WTC11 (cell line): ENCODE measurements at regions not wholly inside any gene's neighbourhood (a gene's known extent, or its start where the extent isn't known, plus 50 kb on each side); places are given as distances from the start of the nearest gene placed in this dataset.

Experiments used
- ATAC-seq: fragments of 200-7000 bp; cut with Tn5 transposase; 2 replicates; pipeline ENCODE4 v1.10.0; 2021; ENCODE audit warnings: mild to moderate bottlenecking, moderate library complexity
- CTCF ChIA-PET: fragments of 300-600 bp; sonication (Branson Sonifier 250); formaldehyde crosslinking; loops from one replicate; lab custom pipeline; 2021; ENCODE audit warnings: antibody characterized with exemption; lab: Charles Lee
- POLR2A ChIA-PET: fragments of 350-600 bp; sonication (Branson Sonifier 250); formaldehyde crosslinking; loops from one replicate; lab custom pipeline; 2021; ENCODE audit warnings: antibody characterized with exemption; lab: Charles Lee
- DNase-seq: peaks from one replicate; pipeline ENCODE4 v3.0.0; 2021; ENCODE audit warnings: low spot score
- H3K27ac Mint-ChIP-seq: 2 replicates; pipeline ENCODE4 v1.8.0; 2021; ENCODE audit warnings: mixed read lengths
- H3K27me3 Mint-ChIP-seq: 2 replicates; pipeline ENCODE4 v1.8.0; 2021; ENCODE audit warnings: low read depth, mild to moderate bottlenecking, moderate library complexity, mixed read lengths
- H3K36me3 Mint-ChIP-seq: 2 replicates; pipeline ENCODE4 v1.8.0; 2021; ENCODE audit warnings: mixed read lengths
- H3K4me1 Mint-ChIP-seq: 2 replicates; pipeline ENCODE4 v1.8.0; 2022; ENCODE audit warnings: mixed read lengths
- H3K4me3 Mint-ChIP-seq: 2 replicates; pipeline ENCODE4 v1.8.0; 2021; ENCODE audit warnings: mild to moderate bottlenecking, moderate library complexity, mixed read lengths
- H3K9me3 Mint-ChIP-seq: 2 replicates; pipeline ENCODE4 v1.8.0; 2021; ENCODE audit warnings: mixed read lengths
- ATF2 ChIP-seq: sonication (generic); formaldehyde crosslinking; IDR thresholded peaks from 2 replicates; pipeline ENCODE4 v1.8.1; 2022; ENCODE audit warnings: low read depth, missing genetic modification reagents, borderline replicate concordance
- ELF4 ChIP-seq: sonication (generic); formaldehyde crosslinking; IDR thresholded peaks from 2 replicates; pipeline ENCODE4 v1.8.1; 2022; ENCODE audit warnings: low read depth, mild to moderate bottlenecking, moderate library complexity, missing genetic modification reagents
- EMX1 ChIP-seq: fragments of 250-450 bp; sonication (Bioruptor Pico); IDR thresholded peaks from 2 replicates; pipeline ENCODE4 v1.8.0; 2021; ENCODE audit warnings: mild to moderate bottlenecking
- ESRRA ChIP-seq: sonication (generic); formaldehyde crosslinking; IDR thresholded peaks from 2 replicates; pipeline ENCODE4 v1.8.1; 2022; ENCODE audit warnings: mild to moderate bottlenecking, missing genetic modification reagents, borderline replicate concordance
- ETV6 ChIP-seq: sonication (generic); formaldehyde crosslinking; IDR thresholded peaks from 2 replicates; pipeline ENCODE4 v1.8.1; 2022; ENCODE audit warnings: mild to moderate bottlenecking, missing genetic modification reagents
- IRF2 ChIP-seq: sonication (generic); formaldehyde crosslinking; IDR thresholded peaks from 2 replicates; pipeline ENCODE4 v1.8.0; 2022; ENCODE audit warnings: low read depth, missing genetic modification reagents, borderline replicate concordance
- MXD4 ChIP-seq: fragments of 250-450 bp; sonication (Bioruptor Pico); IDR thresholded peaks from 2 replicates; pipeline ENCODE4 v1.8.0; 2021; ENCODE audit warnings: mild to moderate bottlenecking, moderate library complexity, borderline replicate concordance
- NFATC4 ChIP-seq: fragments of 250-450 bp; sonication (Bioruptor Pico); IDR thresholded peaks from 2 replicates; pipeline ENCODE4 v1.9.0; 2021; ENCODE audit warnings: mild to moderate bottlenecking
- NFYB ChIP-seq: sonication (generic); formaldehyde crosslinking; conservative IDR thresholded peaks from 2 replicates; pipeline ENCODE4 v1.8.0; 2022; ENCODE audit warnings: low read depth, missing genetic modification reagents
- ZNF263 ChIP-seq: sonication (generic); formaldehyde crosslinking; IDR thresholded peaks from 2 replicates; pipeline ENCODE4 v1.8.1; 2022; ENCODE audit warnings: low read depth, mild to moderate bottlenecking, moderate library complexity, missing genetic modification reagents
- ZNF281 ChIP-seq: sonication (generic); formaldehyde crosslinking; IDR thresholded peaks from 2 replicates; pipeline ENCODE4 v1.8.0; 2023; ENCODE audit warnings: mild to moderate bottlenecking, missing genetic modification reagents
- ZNF317 ChIP-seq: sonication (generic); formaldehyde crosslinking; IDR thresholded peaks from 2 replicates; pipeline ENCODE4 v1.8.1; 2023; ENCODE audit warnings: low read depth, mild to moderate bottlenecking, moderate library complexity, missing genetic modification reagents, borderline replicate concordance
- ZNF416 ChIP-seq: fragments of 250-450 bp; sonication (Bioruptor Pico); IDR thresholded peaks from 2 replicates; pipeline ENCODE4 v1.9.0; 2021; ENCODE audit warnings: mild to moderate bottlenecking, inconsistent platforms
- TF ChIP-seq, protein P1 (sequence below): sonication (generic); formaldehyde crosslinking; IDR thresholded peaks from 2 replicates; pipeline ENCODE4 v1.8.1; 2023; ENCODE audit warnings: mild to moderate bottlenecking, missing genetic modification reagents, moderate library complexity
- TF ChIP-seq, protein P2 (sequence below): fragments of 250-450 bp; sonication (Bioruptor Pico); IDR thresholded peaks from 2 replicates; pipeline ENCODE4 v1.9.0; 2021; ENCODE audit warnings: mild to moderate bottlenecking
- TF ChIP-seq, protein P3 (sequence below): fragments of 250-450 bp; sonication (Bioruptor Pico); IDR thresholded peaks from 2 replicates; pipeline ENCODE4 v1.9.0; 2021; ENCODE audit warnings: mild to moderate bottlenecking

GRCh38 chr4:31139767-31140166 lies 419.6 kb downstream of the PCDH7 start:
- H3K36me3 Mint-ChIP-seq: no peaks in the 10 kb centered on the region
- no peak for ATAC-seq
- H3K27ac Mint-ChIP-seq: no peak overlapping the region
- ChIA-PET POLR2A (no interaction called here), CTCF (no interaction called here)
- H3K27me3 Mint-ChIP-seq: no peaks in the 10 kb centered on the region
- no peak overlapping the region for H3K4me3 Mint-ChIP-seq
- TF ChIP-seq ZNF281 (CRISPR knock-in tag) (no peak), ELF4 (CRISPR knock-in tag) (no peak), ESRRA (CRISPR knock-in tag) (no peak), NFYB (CRISPR knock-in tag) (no peak), ZNF317 (CRISPR knock-in tag) (no peak), ZNF263 (no peak), IRF2 (CRISPR knock-in tag) (no peak)
- TF ChIP-seq, protein P1, sequence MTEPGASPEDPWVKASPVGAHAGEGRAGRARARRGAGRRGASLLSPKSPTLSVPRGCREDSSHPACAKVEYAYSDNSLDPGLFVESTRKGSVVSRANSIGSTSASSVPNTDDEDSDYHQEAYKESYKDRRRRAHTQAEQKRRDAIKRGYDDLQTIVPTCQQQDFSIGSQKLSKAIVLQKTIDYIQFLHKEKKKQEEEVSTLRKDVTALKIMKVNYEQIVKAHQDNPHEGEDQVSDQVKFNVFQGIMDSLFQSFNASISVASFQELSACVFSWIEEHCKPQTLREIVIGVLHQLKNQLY (CRISPR knock-in tag): no peak
- TF ChIP-seq, protein P2, sequence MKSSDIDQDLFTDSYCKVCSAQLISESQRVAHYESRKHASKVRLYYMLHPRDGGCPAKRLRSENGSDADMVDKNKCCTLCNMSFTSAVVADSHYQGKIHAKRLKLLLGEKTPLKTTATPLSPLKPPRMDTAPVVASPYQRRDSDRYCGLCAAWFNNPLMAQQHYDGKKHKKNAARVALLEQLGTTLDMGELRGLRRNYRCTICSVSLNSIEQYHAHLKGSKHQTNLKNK: no peak
- no peak for DNase-seq
- H3K9me3 Mint-ChIP-seq: no peaks in the 10 kb centered on the region
- H3K4me1 Mint-ChIP-seq: peaks cover 12% of the 10 kb centered on the region

DNA sequence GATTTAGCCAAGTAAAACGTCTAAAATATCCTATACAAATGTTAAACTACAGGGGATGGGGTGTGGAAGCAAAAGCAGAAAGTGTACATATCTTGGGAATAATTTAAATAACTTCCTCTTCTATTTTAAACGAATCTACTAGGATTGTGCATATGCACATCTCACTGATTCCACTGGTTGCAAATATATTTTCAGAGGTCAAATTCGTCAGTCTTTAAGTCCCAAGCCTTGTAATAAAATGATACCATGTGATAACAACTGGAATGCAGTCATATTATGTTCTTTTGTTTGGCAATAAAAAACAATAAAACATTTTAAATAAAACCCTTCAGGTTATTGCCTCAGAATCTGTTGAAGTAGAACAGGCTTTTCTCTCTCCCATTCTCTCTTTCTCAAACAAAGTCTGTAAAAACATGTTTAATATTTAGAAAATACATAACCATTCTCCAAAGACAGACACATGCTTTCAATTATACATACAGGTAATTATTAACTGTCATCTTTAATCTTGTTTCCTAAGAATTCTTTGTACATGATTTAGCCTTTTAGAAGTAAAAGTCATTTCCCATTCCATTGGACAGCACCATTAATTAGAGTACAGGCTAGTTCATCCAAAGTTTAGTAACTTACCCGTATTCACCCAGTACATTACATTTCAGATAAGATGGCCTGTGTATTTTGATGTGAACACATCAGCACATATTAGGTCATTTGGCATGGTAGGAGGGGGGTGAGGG lies 421.1 kb downstream of the PCDH7 start:
- no peaks in the 10 kb centered on the region for H3K36me3 Mint-ChIP-seq
- ChIA-PET CTCF (no interaction called here), POLR2A (no interaction called here)
- no peak overlapping the region for H3K27ac Mint-ChIP-seq
- no peaks in the 10 kb centered on the region for H3K27me3 Mint-ChIP-seq
- H3K4me3 Mint-ChIP-seq: no peak overlapping the region
- H3K9me3 Mint-ChIP-seq: no peaks in the 10 kb centered on the region
- TF ChIP-seq ETV6 (CRISPR knock-in tag): no peak
- TF ChIP-seq ZNF416 (CRISPR knock-in tag): no peak
- no peak for TF ChIP-seq NFATC4 (CRISPR knock-in tag)
- TF ChIP-seq IRF2 (CRISPR knock-in tag): no peak
- no peak for TF ChIP-seq MXD4 (CRISPR knock-in tag)
- H3K4me1 Mint-ChIP-seq: peaks cover 15% of the 10 kb centered on the region
- DNase-seq: no peak
- ATAC-seq: no peak

GRCh38 chr4:31141832-31142142 lies 421.6 kb downstream of the PCDH7 start:
- no peaks in the 10 kb centered on the region for H3K27me3 Mint-ChIP-seq
- no peaks in the 10 kb centered on the region for H3K36me3 Mint-ChIP-seq
- no peak overlapping the region for H3K27ac Mint-ChIP-seq
- ChIA-PET POLR2A (no interaction called here), CTCF (no interaction called here)
- DNase-seq (no peak), ATAC-seq (no peak)
- TF ChIP-seq MXD4 (CRISPR knock-in tag): no peak
- TF ChIP-seq ATF2 (CRISPR knock-in tag): no peak
- TF ChIP-seq EMX1 (CRISPR knock-in tag): no peak
- TF ChIP-seq, protein P3, sequence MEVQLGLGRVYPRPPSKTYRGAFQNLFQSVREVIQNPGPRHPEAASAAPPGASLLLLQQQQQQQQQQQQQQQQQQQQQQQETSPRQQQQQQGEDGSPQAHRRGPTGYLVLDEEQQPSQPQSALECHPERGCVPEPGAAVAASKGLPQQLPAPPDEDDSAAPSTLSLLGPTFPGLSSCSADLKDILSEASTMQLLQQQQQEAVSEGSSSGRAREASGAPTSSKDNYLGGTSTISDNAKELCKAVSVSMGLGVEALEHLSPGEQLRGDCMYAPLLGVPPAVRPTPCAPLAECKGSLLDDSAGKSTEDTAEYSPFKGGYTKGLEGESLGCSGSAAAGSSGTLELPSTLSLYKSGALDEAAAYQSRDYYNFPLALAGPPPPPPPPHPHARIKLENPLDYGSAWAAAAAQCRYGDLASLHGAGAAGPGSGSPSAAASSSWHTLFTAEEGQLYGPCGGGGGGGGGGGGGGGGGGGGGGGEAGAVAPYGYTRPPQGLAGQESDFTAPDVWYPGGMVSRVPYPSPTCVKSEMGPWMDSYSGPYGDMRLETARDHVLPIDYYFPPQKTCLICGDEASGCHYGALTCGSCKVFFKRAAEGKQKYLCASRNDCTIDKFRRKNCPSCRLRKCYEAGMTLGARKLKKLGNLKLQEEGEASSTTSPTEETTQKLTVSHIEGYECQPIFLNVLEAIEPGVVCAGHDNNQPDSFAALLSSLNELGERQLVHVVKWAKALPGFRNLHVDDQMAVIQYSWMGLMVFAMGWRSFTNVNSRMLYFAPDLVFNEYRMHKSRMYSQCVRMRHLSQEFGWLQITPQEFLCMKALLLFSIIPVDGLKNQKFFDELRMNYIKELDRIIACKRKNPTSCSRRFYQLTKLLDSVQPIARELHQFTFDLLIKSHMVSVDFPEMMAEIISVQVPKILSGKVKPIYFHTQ (CRISPR knock-in tag): no peak
- no peak overlapping the region for H3K4me3 Mint-ChIP-seq
- no peaks in the 10 kb centered on the region for H3K9me3 Mint-ChIP-seq
- H3K4me1 Mint-ChIP-seq: peaks cover 20% of the 10 kb centered on the region
